ENCODE measurements at regions not wholly inside any gene's neighbourhood (a gene's known extent, or its start where the extent isn't known, plus 50 kb on each side); places are given as distances from the start of the nearest gene placed in this dataset.

GRCh38 chr2:129775952-129776653 is 203.4 kb upstream of the RAB6C start:
- WGBS, 2 donors = 69 to 77% methylated on average over 3 of the region's 3 CpGs

GRCh38 chr2:129777146-129777545 is 202.3 kb upstream of the RAB6C start:
- no peaks in the 10 kb centered on the region for H3K4me1 ChIP-seq (ENCODE audit: control insufficient read depth in 2 of 2, insufficient read depth in 2 of 2, low read length in 1 of 2)
- 76 to 86% methylated on average over 2 of the region's 2 CpGs for WGBS, 2 donors
- H3K27me3 ChIP-seq (ENCODE audit: control insufficient read depth in 1 of 2, insufficient read depth in 2 of 2, low read length in 2 of 2) = no peaks in the 10 kb centered on the region
- H3K9me3 ChIP-seq (ENCODE audit: control insufficient read depth in 2 of 2, insufficient read depth in 1 of 2, low read depth in 1 of 2, low read length in 1 of 2) = no peaks in the 10 kb centered on the region
- no peaks in the 10 kb centered on the region for H3K36me3 ChIP-seq (ENCODE audit: control insufficient read depth in 2 of 2, insufficient read depth in 2 of 2, low read length in 1 of 2)
- no peak overlapping the region for H3K27ac ChIP-seq (ENCODE audit: low read depth in 2 of 2, low read length in 1 of 2)
- H3K4me3 ChIP-seq (ENCODE audit: low read depth in 1 of 2, low read length in 2 of 2) = no peak overlapping the region

More at GRCh38 chr2:129775952-129776653, 203.4 kb upstream of the RAB6C start:
- Histone ChIP-seq H3K9me3 (ENCODE audit: control insufficient read depth in 2 of 2, insufficient read depth in 1 of 2, low read depth in 1 of 2, low read length in 1 of 2) (no peaks in the 10 kb centered on the region), H3K4me1 (ENCODE audit: control insufficient read depth in 2 of 2, insufficient read depth in 2 of 2, low read length in 1 of 2) (no peaks in the 10 kb centered on the region), H3K27ac (ENCODE audit: low read depth in 2 of 2, low read length in 1 of 2) (no peak overlapping the region), H3K27me3 (ENCODE audit: control insufficient read depth in 1 of 2, insufficient read depth in 2 of 2, low read length in 2 of 2) (no peaks in the 10 kb centered on the region), H3K4me3 (ENCODE audit: low read depth in 1 of 2, low read length in 2 of 2) (no peak overlapping the region), H3K36me3 (ENCODE audit: control insufficient read depth in 2 of 2, insufficient read depth in 2 of 2, low read length in 1 of 2) (no peaks in the 10 kb centered on the region)

DNA sequence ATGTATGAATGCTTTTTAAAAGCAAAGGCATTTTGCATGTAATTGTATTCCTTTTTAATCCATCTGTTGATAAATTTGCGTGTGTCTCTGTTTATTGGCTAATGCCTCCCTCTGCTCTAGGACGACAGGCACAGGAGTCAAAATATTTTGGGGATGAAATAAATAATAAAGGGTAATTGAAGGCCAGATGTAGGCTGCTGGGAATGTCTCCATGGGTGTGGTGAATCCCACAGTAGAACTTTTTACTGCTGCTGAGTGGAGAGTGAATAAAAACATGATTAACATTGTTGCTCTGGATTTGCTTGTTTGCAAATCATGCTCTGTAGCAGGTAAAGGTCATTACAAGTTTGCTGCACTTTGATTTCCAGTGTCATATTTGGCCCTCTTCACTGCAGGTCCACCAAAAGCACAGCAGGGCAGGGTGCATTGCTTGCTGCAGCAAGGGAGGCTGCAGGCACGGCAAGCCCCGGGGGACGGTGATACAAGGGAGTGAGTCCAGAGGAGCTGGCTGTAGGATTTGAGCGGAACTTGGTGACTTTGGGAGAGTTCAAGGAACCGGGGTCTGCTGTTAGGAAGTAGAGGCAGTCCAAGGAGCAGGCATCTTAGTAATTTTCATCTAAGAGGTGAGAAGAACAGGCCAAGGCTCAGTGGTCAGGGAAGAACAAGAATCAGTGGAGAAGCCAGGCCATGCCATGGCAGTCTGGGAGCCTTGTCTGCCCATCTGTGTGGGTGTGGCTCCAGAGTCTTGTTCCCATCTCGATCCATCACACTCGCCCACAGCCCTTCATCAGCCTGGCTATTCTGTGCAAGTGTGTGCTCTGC is 201.5 kb upstream of the RAB6C start:
- 78% methylated on average over 9 of the region's 9 CpGs for WGBS, 2 donors
- no peaks in the 10 kb centered on the region for H3K4me1 ChIP-seq (ENCODE audit: control insufficient read depth in 2 of 2, insufficient read depth in 2 of 2, low read length in 1 of 2)

DNA sequence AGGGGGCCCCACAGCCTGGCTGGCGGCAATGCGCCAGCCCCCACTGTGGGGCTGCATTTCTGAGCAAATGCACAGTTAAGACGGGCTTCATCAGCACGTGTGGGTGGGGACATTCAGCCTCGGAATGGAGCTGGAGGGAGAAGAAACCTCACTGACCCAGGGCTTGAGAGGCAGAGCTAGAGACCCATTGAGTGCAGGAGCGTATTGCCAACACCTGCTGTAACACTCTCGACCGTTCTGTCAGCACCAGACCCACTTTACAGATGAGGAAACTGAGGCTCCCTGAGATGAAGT is 200.9 kb upstream of the RAB6C start:
- 72 to 83% methylated on average over 8 of the region's 8 CpGs for WGBS, 2 donors
- H3K27me3 ChIP-seq (ENCODE audit: control insufficient read depth in 1 of 2, insufficient read depth in 2 of 2, low read length in 2 of 2) = no peaks in the 10 kb centered on the region
- H3K4me1 ChIP-seq (ENCODE audit: control insufficient read depth in 2 of 2, insufficient read depth in 2 of 2, low read length in 1 of 2) = no peaks in the 10 kb centered on the region
- H3K27ac ChIP-seq (ENCODE audit: low read depth in 2 of 2, low read length in 1 of 2) = no peak overlapping the region
- H3K36me3 ChIP-seq (ENCODE audit: control insufficient read depth in 2 of 2, insufficient read depth in 2 of 2, low read length in 1 of 2) = no peaks in the 10 kb centered on the region
- H3K9me3 ChIP-seq (ENCODE audit: control insufficient read depth in 2 of 2, insufficient read depth in 1 of 2, low read depth in 1 of 2, low read length in 1 of 2) = peaks cover 0 to 2% of the 10 kb centered on the region in 2 donors
- no peak overlapping the region for H3K4me3 ChIP-seq (ENCODE audit: low read depth in 1 of 2, low read length in 2 of 2)

More for the DNA sequence above, 201.5 kb upstream of the RAB6C start:
- Histone ChIP-seq H3K27ac (ENCODE audit: low read depth in 2 of 2, low read length in 1 of 2) (no peak overlapping the region), H3K4me3 (ENCODE audit: low read depth in 1 of 2, low read length in 2 of 2) (no peak overlapping the region), H3K9me3 (ENCODE audit: control insufficient read depth in 2 of 2, insufficient read depth in 1 of 2, low read depth in 1 of 2, low read length in 1 of 2) (peaks cover 0 to 2% of the 10 kb centered on the region in 2 donors), H3K27me3 (ENCODE audit: control insufficient read depth in 1 of 2, insufficient read depth in 2 of 2, low read length in 2 of 2) (no peaks in the 10 kb centered on the region), H3K36me3 (ENCODE audit: control insufficient read depth in 2 of 2, insufficient read depth in 2 of 2, low read length in 1 of 2) (no peaks in the 10 kb centered on the region)

DNA sequence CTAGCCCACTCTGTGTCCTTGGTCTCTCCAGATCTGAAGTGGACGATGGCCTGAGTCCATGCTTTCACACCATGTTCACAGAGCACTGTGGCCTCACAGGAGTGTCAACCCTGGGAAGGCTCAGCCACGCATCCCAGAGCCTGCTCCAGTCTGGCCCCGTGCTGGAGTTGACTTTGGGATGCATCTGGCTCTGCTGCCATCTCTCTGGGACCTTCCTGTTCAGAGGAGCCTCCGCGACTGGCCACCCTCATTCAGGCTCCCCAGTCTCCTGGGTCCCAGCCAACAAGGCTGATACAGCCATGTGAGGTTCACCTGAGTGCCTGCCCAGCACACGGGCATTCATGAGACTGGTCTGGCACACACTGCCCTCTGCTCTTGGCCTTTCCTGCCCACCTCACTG is 199.7 kb upstream of the RAB6C start:
- H3K27me3 ChIP-seq (ENCODE audit: control insufficient read depth in 1 of 2, insufficient read depth in 2 of 2, low read length in 2 of 2) = no peaks in the 10 kb centered on the region
- peaks cover 0 to 2% of the 10 kb centered on the region in 2 donors for H3K9me3 ChIP-seq (ENCODE audit: control insufficient read depth in 2 of 2, insufficient read depth in 1 of 2, low read depth in 1 of 2, low read length in 1 of 2)
- WGBS, 2 donors = 82 to 93% methylated on average over 6 of the region's 6 CpGs
- H3K4me1 ChIP-seq (ENCODE audit: control insufficient read depth in 2 of 2, insufficient read depth in 2 of 2, low read length in 1 of 2) = no peaks in the 10 kb centered on the region
- no peak overlapping the region for H3K4me3 ChIP-seq (ENCODE audit: low read depth in 1 of 2, low read length in 2 of 2)
- no peaks in the 10 kb centered on the region for H3K36me3 ChIP-seq (ENCODE audit: control insufficient read depth in 2 of 2, insufficient read depth in 2 of 2, low read length in 1 of 2)
- H3K27ac ChIP-seq (ENCODE audit: low read depth in 2 of 2, low read length in 1 of 2) = no peak overlapping the region

- Histone ChIP-seq H3K4me1 (ENCODE audit: control insufficient read depth in 2 of 2, insufficient read depth in 2 of 2, low read length in 1 of 2) (no peaks in the 10 kb centered on the region), H3K36me3 (ENCODE audit: control insufficient read depth in 2 of 2, insufficient read depth in 2 of 2, low read length in 1 of 2) (no peaks in the 10 kb centered on the region), H3K27me3 (ENCODE audit: control insufficient read depth in 1 of 2, insufficient read depth in 2 of 2, low read length in 2 of 2) (no peaks in the 10 kb centered on the region), H3K4me3 (ENCODE audit: low read depth in 1 of 2, low read length in 2 of 2) (no peak overlapping the region), H3K27ac (ENCODE audit: low read depth in 2 of 2, low read length in 1 of 2) (no peak overlapping the region), H3K9me3 (ENCODE audit: control insufficient read depth in 2 of 2, insufficient read depth in 1 of 2, low read depth in 1 of 2, low read length in 1 of 2) (peaks cover 0 to 2% of the 10 kb centered on the region in 2 donors)
- 67 to 68% methylated on average over 13 of the region's 13 CpGs for WGBS, 2 donors
These were observed 198.9 kb upstream of the RAB6C start for GRCh38 chr2:129780316-129781270.

GRCh38 chr2:129781749-129782632 is 197.5 kb upstream of the RAB6C start:
- H3K9me3 ChIP-seq (ENCODE audit: control insufficient read depth in 2 of 2, insufficient read depth in 1 of 2, low read depth in 1 of 2, low read length in 1 of 2) = peaks cover 0 to 2% of the 10 kb centered on the region in 2 donors
- H3K27me3 ChIP-seq (ENCODE audit: control insufficient read depth in 1 of 2, insufficient read depth in 2 of 2, low read length in 2 of 2) = no peaks in the 10 kb centered on the region
- no peaks in the 10 kb centered on the region for H3K36me3 ChIP-seq (ENCODE audit: control insufficient read depth in 2 of 2, insufficient read depth in 2 of 2, low read length in 1 of 2)
- no peaks in the 10 kb centered on the region for H3K4me1 ChIP-seq (ENCODE audit: control insufficient read depth in 2 of 2, insufficient read depth in 2 of 2, low read length in 1 of 2)
- H3K27ac ChIP-seq (ENCODE audit: low read depth in 2 of 2, low read length in 1 of 2) = no peak overlapping the region
- WGBS, 2 donors = 68 to 80% methylated on average over 18 of the region's 18 CpGs
- no peak overlapping the region for H3K4me3 ChIP-seq (ENCODE audit: low read depth in 1 of 2, low read length in 2 of 2)

DNA sequence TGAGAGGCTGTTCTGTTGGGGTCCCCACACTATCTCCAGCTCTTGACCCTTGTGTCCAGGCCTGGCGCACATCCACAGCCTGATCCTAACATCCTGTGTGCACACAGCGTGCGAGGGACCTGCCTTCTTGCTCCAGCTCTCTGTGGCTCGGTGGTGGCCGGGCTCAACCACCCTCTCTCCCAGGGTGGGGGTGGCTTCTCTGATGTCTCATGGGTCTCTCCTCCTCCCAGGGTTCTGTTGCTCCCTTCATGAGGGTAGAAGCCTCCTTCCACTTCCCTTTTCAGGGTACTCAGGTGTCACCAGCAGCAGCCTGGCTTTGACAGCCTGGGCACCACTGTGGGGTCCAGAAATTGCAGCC is 196.9 kb upstream of the RAB6C start:
- H3K4me1 ChIP-seq (ENCODE audit: control insufficient read depth in 2 of 2, insufficient read depth in 2 of 2, low read length in 1 of 2) = no peaks in the 10 kb centered on the region
- H3K4me3 ChIP-seq (ENCODE audit: low read depth in 1 of 2, low read length in 2 of 2) = no peak overlapping the region
- WGBS, 2 donors = 86 to 93% methylated on average over 5 of the region's 5 CpGs
- H3K36me3 ChIP-seq (ENCODE audit: control insufficient read depth in 2 of 2, insufficient read depth in 2 of 2, low read length in 1 of 2) = no peaks in the 10 kb centered on the region
- no peak overlapping the region for H3K27ac ChIP-seq (ENCODE audit: low read depth in 2 of 2, low read length in 1 of 2)
- H3K9me3 ChIP-seq (ENCODE audit: control insufficient read depth in 2 of 2, insufficient read depth in 1 of 2, low read depth in 1 of 2, low read length in 1 of 2) = peaks cover 0 to 2% of the 10 kb centered on the region in 2 donors
- no peaks in the 10 kb centered on the region for H3K27me3 ChIP-seq (ENCODE audit: control insufficient read depth in 1 of 2, insufficient read depth in 2 of 2, low read length in 2 of 2)

DNA sequence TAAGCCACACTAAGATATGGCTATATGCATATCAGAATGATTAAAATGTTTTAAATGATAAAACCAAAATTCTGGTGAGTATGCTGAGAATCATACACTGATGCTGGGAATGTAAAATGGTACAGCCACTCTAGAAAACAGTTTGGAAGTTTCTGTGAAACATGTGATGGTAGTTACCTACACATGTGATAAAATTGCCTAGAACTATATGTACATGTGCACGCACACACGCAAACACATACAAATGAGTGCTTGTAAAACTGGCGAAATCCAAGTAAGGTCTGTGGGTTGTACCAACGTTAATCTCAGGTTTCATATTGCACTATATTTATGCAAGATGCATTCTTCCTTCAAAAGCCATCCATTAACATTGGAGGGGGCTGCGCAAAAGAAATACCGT is 195.0 kb upstream of the RAB6C start:
- H3K36me3 ChIP-seq (ENCODE audit: control insufficient read depth in 2 of 2, insufficient read depth in 2 of 2, low read length in 1 of 2) = no peaks in the 10 kb centered on the region
- H3K4me3 ChIP-seq (ENCODE audit: low read depth in 1 of 2, low read length in 2 of 2) = no peak overlapping the region
- H3K27ac ChIP-seq (ENCODE audit: low read depth in 2 of 2, low read length in 1 of 2) = no peak overlapping the region
- no peaks in the 10 kb centered on the region for H3K27me3 ChIP-seq (ENCODE audit: control insufficient read depth in 1 of 2, insufficient read depth in 2 of 2, low read length in 2 of 2)
- WGBS, 2 donors = 90 to 94% methylated on average over 6 of the region's 6 CpGs
- no peaks in the 10 kb centered on the region for H3K4me1 ChIP-seq (ENCODE audit: control insufficient read depth in 2 of 2, insufficient read depth in 2 of 2, low read length in 1 of 2)
- peaks cover 0 to 2% of the 10 kb centered on the region in 2 donors for H3K9me3 ChIP-seq (ENCODE audit: control insufficient read depth in 2 of 2, insufficient read depth in 1 of 2, low read depth in 1 of 2, low read length in 1 of 2)
